GM12878 (cell line): ENCODE measurements at regions not wholly inside any gene's neighbourhood (a gene's known extent, or its start where the extent isn't known, plus 50 kb on each side); places are given as distances from the start of the nearest gene placed in this dataset.

ENCODE experiments used
- ATAC-seq: fragments of 200-7000 bp; cut with Tn5 transposase; 3 replicates; pipeline ENCODE4 v1.9.1; 2020; ENCODE audit warnings: mild to moderate bottlenecking, moderate library complexity
- BruUV-seq: library from RNA; stranded (reverse); fragments of 400-500 nt; replicated peaks from 2 replicates; lab custom pipeline; 2021; lab: Mats Ljungman, UMichigan
- CTCF ChIA-PET: fragments of 300-600 bp; sonication (Branson Sonifier 250); formaldehyde crosslinking; extraction: SDS; loops from one replicate; lab custom pipeline; 2021; ENCODE audit warnings: inconsistent platforms; lab: Yijun Ruan, JAX
- POLR2A ChIA-PET: fragments of 350-600 bp; formaldehyde crosslinking; extraction: SDS; loops from one replicate; lab custom pipeline; 2021; ENCODE audit warnings: inconsistent platforms; lab: Charles Lee
- RAD21 ChIA-PET: fragments of 300-600 bp; sonication (Branson Sonifier 250); formaldehyde crosslinking; loops from one replicate; lab custom pipeline; 2023; ENCODE audit warnings: antibody characterized with exemption; ENCODE audit not compliant: unreplicated experiment; lab: Charles Lee
- SMC1A ChIA-PET: fragments of 300-600 bp; sonication (Branson Sonifier 250); formaldehyde crosslinking; loops from one replicate; lab custom pipeline; 2023; ENCODE audit not compliant: unreplicated experiment, uncharacterized antibody; lab: Charles Lee
- DNase-seq: peaks from one replicate; pipeline ENCODE4 v3.0.0-alpha.2; 2011; ENCODE audit warnings: low read depth, low spot score
- FAIRE-seq: peaks from 3 replicates; lab custom pipeline; 2011; peaks lifted over from hg19 to GRCh38; lab: Jason Lieb, UNC
- H2AFZ ChIP-seq: 2 replicates; pipeline ENCODE4 v1.6.0; 2011; ENCODE audit warnings: low read depth, low read length, control low read depth; ENCODE audit not compliant: control insufficient read depth
- H3K27ac ChIP-seq: 2 replicates; pipeline ENCODE4 v1.5.1; 2011; ENCODE audit warnings: control low read depth; ENCODE audit not compliant: control insufficient read depth, insufficient read depth
- H3K27me3 ChIP-seq, 2 experiments: replicated peaks in 1 of 2; 2 replicates each; pipeline versions ENCODE4 v1.6.0 to v1.6.1; 2011; ENCODE audit warnings: low read length in 1 of 2; ENCODE audit not compliant: control insufficient read depth in 2 of 2, insufficient read depth in 2 of 2
- H3K36me3 ChIP-seq, 2 experiments: 2 replicates each; pipeline ENCODE4 v1.5.1; 2011; ENCODE audit warnings: low read length in 1 of 2; ENCODE audit not compliant: control insufficient read depth in 2 of 2, insufficient read depth in 2 of 2
- H3K4me1 ChIP-seq: 2 replicates; pipeline ENCODE4 v1.6.1; 2011; ENCODE audit warnings: mild to moderate bottlenecking, low read length, moderate library complexity, mixed read lengths; ENCODE audit not compliant: control insufficient read depth, insufficient read depth
- H3K4me2 ChIP-seq: 2 replicates; pipeline ENCODE4 v1.6.0; 2011; ENCODE audit warnings: control low read depth; ENCODE audit not compliant: control insufficient read depth, insufficient read depth
- H3K4me3 ChIP-seq: fragments of 200-600 bp; sonication (generic); 2 replicates; pipeline ENCODE4 v1.5.1; 2016
- H3K79me2 ChIP-seq: 2 replicates; pipeline ENCODE4 v1.6.0; 2011; ENCODE audit warnings: low read length; ENCODE audit not compliant: control insufficient read depth, insufficient read depth
- H3K9ac ChIP-seq: 2 replicates; pipeline ENCODE4 v1.8.0; 2011; ENCODE audit warnings: low read length, control low read depth, mixed read lengths; ENCODE audit not compliant: control insufficient read depth, insufficient read depth
- H3K9me3 ChIP-seq: replicated peaks from 3 replicates; pipeline ENCODE4 v1.5.1; 2011; ENCODE audit warnings: mild to moderate bottlenecking, low read length; ENCODE audit not compliant: control insufficient read depth, insufficient read depth
- H4K20me1 ChIP-seq: 2 replicates; pipeline ENCODE4 v1.6.0; 2011; ENCODE audit not compliant: control insufficient read depth, insufficient read depth
- CHD1 ChIP-seq: IDR thresholded peaks from 2 replicates; pipeline ENCODE4 v1.6.1; 2012; ENCODE audit warnings: low read depth, low read length, improper control_type of control experiment
- CHD4 ChIP-seq: fragments of 200-600 bp; sonication (generic); IDR thresholded peaks from 2 replicates; pipeline ENCODE4 v1.6.1; 2016; ENCODE audit warnings: mild to moderate bottlenecking
- CUX1 ChIP-seq: IDR thresholded peaks from 2 replicates; pipeline ENCODE4 v1.6.1; 2012; ENCODE audit warnings: improper control_type of control experiment, low read depth, low read length; ENCODE audit not compliant: insufficient replicate concordance
- HCFC1 ChIP-seq: fragments of 150-350 bp; IDR thresholded peaks from 2 replicates; pipeline ENCODE4 v1.6.1; 2014; ENCODE audit warnings: low read length
- NFYA ChIP-seq: IDR thresholded peaks from 2 replicates; pipeline ENCODE4 v1.6.1; 2011; ENCODE audit warnings: low read depth, mild to moderate bottlenecking, low read length, improper control_type of control experiment, borderline replicate concordance
- NFYB ChIP-seq: IDR thresholded peaks from 2 replicates; pipeline ENCODE4 v1.6.1; 2011; ENCODE audit warnings: low read depth, mild to moderate bottlenecking, low read length, improper control_type of control experiment, moderate library complexity; ENCODE audit not compliant: insufficient read depth
- PML ChIP-seq: IDR thresholded peaks from 2 replicates; pipeline ENCODE4 v1.6.1; 2012; ENCODE audit warnings: low read length, inconsistent platforms
- RBBP5 ChIP-seq: fragments of 200-600 bp; sonication (generic); conservative IDR thresholded peaks from 2 replicates; pipeline ENCODE4 v1.6.1; 2016
- WGBS: methylation state at CpG from one replicate; pipeline ENCODE4 v1.1.6; 2016; ENCODE audit warnings: low lambda C conversion rate; ENCODE audit not compliant: insufficient replicate concordance, insufficient coverage; ENCODE audit errors: missing lambda C conversion rate; 5-methylcytosine and 5-hydroxymethylcytosine counted together
- in situ Hi-C: fragments of 300-500 bp; cut with MboI; formaldehyde crosslinking; loops from 9 replicates; pipeline ENCODE4 v1.14.3; 2018; ENCODE audit warnings: mixed read lengths
- intact Hi-C: fragments of 100-400 bp; cut with micrococcal nuclease; formaldehyde crosslinking; loops from one replicate; pipeline ENCODE4 v1.14.2; 2022; ENCODE audit not compliant: unreplicated experiment

GRCh38 chr3:127360647-127361046 lies 72.8 kb upstream of the PRR20G start (continued):
- TF ChIP-seq NFYB = no peak
- TF ChIP-seq HCFC1 = no peak
- no peak for TF ChIP-seq PML
- TF ChIP-seq CHD4 = no peak
- TF ChIP-seq CUX1 = no peak
- TF ChIP-seq RBBP5 = no peak

GRCh38 chr3:127358641-127359040 lies 70.8 kb upstream of the PRR20G start:
- no peaks in the 10 kb centered on the region for H3K36me3 ChIP-seq
- in situ Hi-C loops = no loop called here
- H3K9me3 ChIP-seq = peaks cover 7% of the 10 kb centered on the region; the same call in 2 of the 3 replicates
- intact Hi-C loops = no loop called here
- ChIA-PET SMC1A (no interaction called here), CTCF (no interaction called here), POLR2A (no interaction called here), RAD21 (no interaction called here)
- no peaks in the 10 kb centered on the region for H3K79me2 ChIP-seq
- no peaks in the 10 kb centered on the region; a peak in 2 of 4 replicates for H3K27me3 ChIP-seq
- no peak for TF ChIP-seq NFYA
- no peak for TF ChIP-seq CHD1
- H3K4me3 ChIP-seq = no peak overlapping the region
- H2AFZ ChIP-seq = no peak overlapping the region
- FAIRE-seq = no peak
- no peaks in the 10 kb centered on the region for H4K20me1 ChIP-seq
- DNase-seq = no peak
- no peak overlapping the region for H3K4me2 ChIP-seq
- no peak for ATAC-seq
- BruUV-seq = no TSS peak
- 35% methylated on average over 6 of the region's 6 CpGs for WGBS
- H3K9ac ChIP-seq = no peak overlapping the region
- H3K27ac ChIP-seq = no peak overlapping the region
- H3K4me1 ChIP-seq = no peaks in the 10 kb centered on the region
